MV-4-11 (cell line): ENCODE measurements at regions not wholly inside any gene's neighbourhood (a gene's known extent, or its start where the extent isn't known, plus 50 kb on each side); places are given as distances from the start of the nearest gene placed in this dataset.

ENCODE experiments used
- DNase-seq: peaks from one replicate; lab custom pipeline; 2025; lab: John Stamatoyannopoulos, UW

DNA sequence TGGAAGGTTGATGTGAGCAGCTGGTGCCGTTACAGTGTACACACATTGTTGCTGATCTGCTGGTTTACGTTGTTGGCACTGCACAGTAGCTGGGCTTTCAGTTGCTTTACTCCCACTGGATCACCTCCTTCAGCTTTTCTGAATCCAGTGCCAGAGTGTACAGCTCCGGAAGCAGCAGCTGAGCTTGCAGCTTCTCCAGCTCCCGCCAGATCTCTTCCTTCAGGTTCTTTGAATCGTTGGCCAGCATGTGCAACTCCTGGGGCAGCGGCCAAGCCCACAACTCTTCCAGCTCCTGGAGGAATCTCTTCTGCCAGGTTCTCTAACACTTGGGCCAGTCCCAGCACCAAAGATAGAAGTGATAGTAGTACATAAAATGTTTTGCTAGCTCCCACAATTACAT is 149.7 kb upstream of the RRP15 start:
- no peak for DNase-seq

GRCh38 chr1:218139761-218140160 is 145.3 kb upstream of the RRP15 start:
- DNase-seq = no peak

DNA sequence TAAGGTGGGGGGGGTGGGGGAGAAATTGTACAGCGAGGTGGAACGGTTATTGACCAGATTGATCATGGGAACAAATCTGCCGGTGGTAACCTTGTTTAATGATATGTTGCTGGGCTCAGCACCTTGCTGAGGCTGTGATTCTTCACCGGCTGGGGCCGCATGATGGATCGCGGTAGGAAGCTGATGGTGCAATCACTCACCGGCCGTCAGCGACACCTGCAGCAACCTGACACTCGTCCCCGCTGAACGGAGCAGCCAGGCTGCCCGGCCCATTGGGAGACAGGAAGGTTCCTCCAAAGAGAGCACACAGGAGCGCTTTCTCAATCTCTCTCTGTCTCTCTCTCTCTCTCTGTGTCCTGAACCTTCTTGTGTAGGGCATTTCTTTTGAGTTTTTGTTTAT is 128.5 kb upstream of the RRP15 start:
- no peak for DNase-seq

- no peak for DNase-seq
Measured at GRCh38 chr1:218163371-218163770, 121.7 kb upstream of the RRP15 start.

- DNase-seq = no peak
Measured at GRCh38 chr1:218164111-218164929, 120.8 kb upstream of the RRP15 start.

- DNase-seq = no peak
Measured at GRCh38 chr1:218164930-218165700, 120.0 kb upstream of the RRP15 start.

DNA sequence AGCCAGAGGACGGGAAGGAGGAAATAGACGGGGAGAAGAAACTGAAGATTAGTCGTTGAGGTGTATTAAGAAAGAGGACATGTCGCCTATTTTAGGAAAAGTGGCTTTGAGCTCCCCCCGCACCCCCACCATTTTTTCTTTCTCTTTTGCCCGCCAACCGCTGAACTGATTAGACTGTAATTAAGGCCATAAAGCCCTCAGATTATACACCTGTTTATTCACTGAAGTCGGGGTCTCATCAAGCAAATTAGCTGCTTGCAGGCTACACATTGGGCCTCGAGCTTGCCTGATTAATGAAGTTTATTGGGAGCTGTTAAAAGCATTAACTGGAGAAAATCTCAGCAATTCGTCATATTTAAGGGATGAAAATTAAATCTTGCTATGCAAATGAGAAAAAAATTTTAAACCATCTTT is 119.4 kb upstream of the RRP15 start:
- no peak for DNase-seq

DNA sequence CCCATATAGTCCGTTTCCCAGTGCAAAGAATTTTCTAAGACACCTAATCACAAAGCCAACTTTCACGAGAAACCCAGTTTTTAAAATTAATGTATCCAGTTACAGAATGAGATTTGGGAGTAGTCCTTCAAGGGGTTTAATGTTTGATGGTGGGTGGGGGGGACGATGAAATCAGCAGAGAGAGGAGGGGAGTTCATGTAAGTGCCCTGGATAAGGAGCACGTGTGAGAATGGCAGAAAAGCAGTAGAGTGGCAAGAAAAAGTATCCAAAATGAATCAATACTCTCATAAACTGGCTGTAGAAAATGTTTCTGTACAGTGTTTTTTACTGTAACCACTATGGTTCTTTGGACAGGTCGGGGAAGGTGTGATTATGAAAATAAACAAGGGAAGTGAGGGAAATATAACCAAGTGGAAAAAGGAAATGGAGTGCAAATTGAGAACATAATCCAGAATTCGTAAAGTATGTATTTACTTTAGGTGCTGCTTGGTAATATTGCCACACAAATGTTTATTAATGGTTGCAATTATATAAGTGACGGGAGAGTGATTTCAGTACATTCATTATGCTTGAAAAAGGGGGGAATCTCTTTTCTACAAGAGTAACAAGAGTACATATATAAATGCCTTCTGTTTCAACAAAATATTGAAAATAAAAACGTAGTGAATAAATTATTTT is 118.7 kb upstream of the RRP15 start:
- no peak for DNase-seq

- peak; percentile 40 for DNase-seq
Measured at GRCh38 chr1:218171302-218171893, 113.7 kb upstream of the RRP15 start.

GRCh38 chr1:218182455-218182854 is 102.6 kb upstream of the RRP15 start:
- no peak for DNase-seq

DNA sequence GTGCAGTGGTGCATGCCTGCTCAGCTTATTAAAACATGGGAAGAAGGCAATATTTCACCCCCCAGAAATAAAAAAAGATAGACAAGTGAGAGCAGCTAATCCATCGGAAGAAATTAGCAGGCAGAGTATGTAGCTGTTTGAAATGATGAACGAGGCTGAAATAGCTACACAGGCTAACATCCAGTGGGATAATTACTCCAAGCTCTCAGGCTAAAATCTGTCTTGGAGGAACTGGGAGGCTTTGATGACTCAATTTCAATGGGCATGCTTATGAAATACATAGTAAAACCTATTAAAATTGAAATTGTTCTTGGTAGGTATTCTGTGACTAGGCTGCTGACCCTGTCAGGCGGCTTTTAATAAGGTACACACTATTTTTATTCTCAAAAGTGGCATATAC is 84.1 kb upstream of the RRP15 start:
- DNase-seq = no peak

DNA sequence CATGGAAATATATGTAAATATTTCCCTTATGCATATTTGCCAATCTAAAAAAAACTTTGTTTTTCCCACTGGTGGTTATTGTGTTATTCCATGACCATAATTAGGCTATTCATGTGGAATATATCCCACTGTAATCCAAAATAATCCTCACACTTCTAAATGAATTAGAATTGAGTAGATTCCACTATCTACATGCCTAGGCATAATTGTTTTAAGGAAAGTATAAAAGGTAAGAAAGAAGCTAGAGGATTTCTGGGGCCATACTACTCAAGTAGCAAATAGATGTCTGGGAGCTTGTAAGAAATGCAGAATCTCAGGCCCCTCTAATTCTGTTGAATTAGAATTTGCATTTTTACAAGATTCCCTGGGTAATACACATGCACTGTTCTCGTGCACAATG is 83.5 kb upstream of the RRP15 start:
- DNase-seq = no peak

DNA sequence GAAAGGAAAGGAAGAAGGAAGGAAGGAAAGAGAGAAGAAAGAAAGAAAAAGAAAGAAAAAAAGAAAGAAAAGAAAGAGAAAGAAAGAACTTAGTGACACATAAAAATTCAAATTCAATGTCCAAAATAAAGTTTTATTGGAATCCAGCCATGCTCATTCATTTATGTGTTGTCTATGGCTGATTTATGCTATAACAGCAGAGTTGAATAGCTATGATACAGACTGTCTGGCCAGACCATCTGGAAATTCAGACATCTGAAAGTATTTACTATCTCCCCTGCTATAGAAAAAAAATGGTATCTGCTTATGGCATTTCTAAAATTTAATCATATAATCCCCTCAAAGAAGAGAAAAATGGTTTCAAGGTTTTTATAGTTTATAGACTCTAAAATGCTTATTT is 79.4 kb upstream of the RRP15 start:
- no peak for DNase-seq

- no peak for DNase-seq
Measured at GRCh38 chr1:218207194-218207593, 77.9 kb upstream of the RRP15 start.

GRCh38 chr1:218209351-218209861 is 75.7 kb upstream of the RRP15 start:
- no peak for DNase-seq

DNA sequence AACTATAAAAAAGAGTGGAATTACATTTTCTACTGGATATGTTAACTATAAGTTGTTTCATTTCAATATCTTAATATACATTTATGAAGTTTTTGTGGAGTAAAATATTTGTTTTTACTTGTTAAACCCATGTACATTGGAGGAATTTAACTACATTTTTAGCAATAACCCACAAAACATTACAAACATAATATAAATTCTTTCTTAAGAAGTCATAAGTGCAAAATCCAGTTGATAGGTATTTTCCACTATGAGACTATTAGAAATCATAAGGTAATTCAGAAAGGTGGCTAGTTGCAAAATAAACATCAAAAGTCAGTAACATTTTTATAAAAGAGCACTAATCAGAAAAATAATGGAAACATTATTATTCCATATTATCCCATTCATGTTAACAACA is 73.9 kb upstream of the RRP15 start:
- no peak for DNase-seq

DNA sequence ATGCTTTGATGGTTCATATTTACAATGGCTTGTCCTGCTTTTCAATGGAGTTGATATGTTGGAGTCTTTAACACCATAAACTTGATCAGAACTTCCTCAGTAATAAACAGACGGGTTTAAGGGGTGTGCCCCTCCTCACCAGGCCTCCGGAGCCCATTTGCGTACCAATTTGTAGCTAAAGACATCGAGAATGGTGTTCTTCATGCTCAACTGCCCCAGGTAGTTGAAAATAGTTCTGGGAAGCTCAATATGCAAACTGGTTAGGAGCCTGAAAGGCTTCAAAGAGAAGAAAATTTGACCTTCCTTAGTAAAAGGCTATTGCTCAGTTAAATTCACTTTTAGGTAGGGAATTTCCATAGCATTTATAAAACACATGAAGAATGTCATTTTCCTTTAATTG is 68.1 kb upstream of the RRP15 start:
- DNase-seq = no peak

DNA sequence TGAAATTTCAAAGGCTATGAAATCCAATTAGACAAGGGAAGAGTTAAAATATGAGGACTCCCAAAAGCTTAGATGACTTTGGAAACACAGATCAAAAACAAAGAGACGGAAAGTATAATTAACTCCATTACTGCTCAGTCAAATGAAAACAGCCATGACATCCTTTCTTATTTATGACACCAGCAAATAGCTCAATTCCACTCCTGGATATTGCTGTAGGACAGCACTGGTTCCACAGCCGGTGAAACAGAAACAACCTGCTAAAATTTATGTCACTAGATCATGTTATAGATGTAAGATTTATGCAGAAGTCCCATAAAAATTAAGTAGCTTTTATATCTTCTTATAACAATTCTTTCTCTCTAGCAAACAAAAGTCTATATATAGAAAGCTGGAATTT is 65.6 kb upstream of the RRP15 start:
- DNase-seq = no peak

GRCh38 chr1:218224101-218224500 is 61.0 kb upstream of the RRP15 start:
- DNase-seq = no peak

DNA sequence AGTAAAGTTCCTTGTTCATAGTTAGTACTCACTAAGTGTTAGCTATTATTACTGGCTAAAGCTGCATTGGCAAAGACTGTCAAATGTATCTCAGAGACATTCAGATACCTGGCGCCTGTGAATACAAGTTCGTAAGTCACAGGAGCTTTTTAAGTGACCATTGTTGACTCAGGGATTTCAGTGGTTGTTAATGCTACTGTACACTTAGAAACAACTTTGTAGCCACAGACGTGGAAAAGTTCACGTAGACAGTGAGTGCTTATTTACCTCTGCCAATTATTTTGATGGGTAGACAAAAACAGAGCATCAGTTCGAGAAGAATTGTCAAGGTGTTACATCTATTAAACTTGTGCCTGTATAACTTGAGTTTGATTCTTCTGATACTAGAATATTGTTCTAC is 59.1 kb upstream of the RRP15 start:
- DNase-seq = no peak
